ENCODE measurements at regions not wholly inside any gene's neighbourhood (a gene's known extent, or its start where the extent isn't known, plus 50 kb on each side); places are given as distances from the start of the nearest gene placed in this dataset.

DNA sequence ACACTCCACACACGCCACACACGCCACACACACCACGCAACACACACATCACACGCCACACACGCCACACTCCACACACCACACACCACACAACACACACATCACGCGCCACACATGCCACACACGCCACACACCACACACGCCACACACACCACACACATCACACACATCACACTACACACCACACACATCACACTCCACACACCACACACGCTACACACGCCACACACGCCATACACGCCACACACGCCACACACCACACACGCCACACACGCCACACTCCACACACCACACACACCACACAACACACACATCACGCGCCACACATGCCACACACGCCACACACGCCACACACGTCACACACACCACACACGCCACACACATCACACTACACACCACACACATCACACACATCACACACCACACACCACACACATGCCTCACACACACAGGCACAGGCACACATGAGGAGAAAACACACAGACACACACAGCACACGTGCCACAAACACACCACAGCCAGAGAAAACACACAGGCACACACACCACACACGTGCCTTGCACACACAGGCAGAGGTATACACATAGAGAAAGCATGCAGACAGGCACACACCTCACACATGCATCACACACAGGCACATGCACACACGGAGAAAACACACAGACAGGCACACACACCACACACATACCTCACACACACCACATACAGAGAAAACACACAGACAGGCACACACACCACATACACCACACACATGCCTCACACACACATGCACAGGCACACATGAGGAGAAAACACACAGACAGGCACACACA, 241.5 kb upstream of the MYT1L start:
- Histone ChIP-seq H3K36me3 (replicated peaks; ENCODE audit: low read depth, low read length) (no peaks in the 10 kb centered on the region), H3K27me3 (ENCODE audit: low read depth, low read length) (no peaks in the 10 kb centered on the region), H3K9ac (ENCODE audit: low read length) (no peak overlapping the region), H3K27ac (ENCODE audit: low read length) (no peak overlapping the region), H3K4me1 (ENCODE audit: low read length) (no peaks in the 10 kb centered on the region), H4K20me1 (ENCODE audit: insufficient read depth, low read length) (no peaks in the 10 kb centered on the region), H3K4me3 (ENCODE audit: low read length) (no peak overlapping the region), H3K9me3 (ENCODE audit: insufficient read depth, low read length) (peaks cover 6% of the 10 kb centered on the region; the same call in 1 of the 2 replicates), H3K4me2 (ENCODE audit: low read length) (no peak overlapping the region), H3K79me2 (ENCODE audit: low read length) (no peaks in the 10 kb centered on the region), H2AFZ (ENCODE audit: low read depth, low read length) (no peak overlapping the region)
- TF ChIP-seq, protein P1, sequence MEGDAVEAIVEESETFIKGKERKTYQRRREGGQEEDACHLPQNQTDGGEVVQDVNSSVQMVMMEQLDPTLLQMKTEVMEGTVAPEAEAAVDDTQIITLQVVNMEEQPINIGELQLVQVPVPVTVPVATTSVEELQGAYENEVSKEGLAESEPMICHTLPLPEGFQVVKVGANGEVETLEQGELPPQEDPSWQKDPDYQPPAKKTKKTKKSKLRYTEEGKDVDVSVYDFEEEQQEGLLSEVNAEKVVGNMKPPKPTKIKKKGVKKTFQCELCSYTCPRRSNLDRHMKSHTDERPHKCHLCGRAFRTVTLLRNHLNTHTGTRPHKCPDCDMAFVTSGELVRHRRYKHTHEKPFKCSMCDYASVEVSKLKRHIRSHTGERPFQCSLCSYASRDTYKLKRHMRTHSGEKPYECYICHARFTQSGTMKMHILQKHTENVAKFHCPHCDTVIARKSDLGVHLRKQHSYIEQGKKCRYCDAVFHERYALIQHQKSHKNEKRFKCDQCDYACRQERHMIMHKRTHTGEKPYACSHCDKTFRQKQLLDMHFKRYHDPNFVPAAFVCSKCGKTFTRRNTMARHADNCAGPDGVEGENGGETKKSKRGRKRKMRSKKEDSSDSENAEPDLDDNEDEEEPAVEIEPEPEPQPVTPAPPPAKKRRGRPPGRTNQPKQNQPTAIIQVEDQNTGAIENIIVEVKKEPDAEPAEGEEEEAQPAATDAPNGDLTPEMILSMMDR (IDR thresholded peaks at IDR 0.05; ENCODE audit: low read depth, low read length) = no peak
- no peak for TF ChIP-seq EZH2phosphoT487 (IDR thresholded peaks at IDR 0.05; ENCODE audit: low read depth)

GRCh38 chr2:2571301-2572150, 240.5 kb upstream of the MYT1L start:
- no peak overlapping the region for H3K4me3 ChIP-seq (ENCODE audit: low read length)
- H3K27ac ChIP-seq (ENCODE audit: low read length) = no peak overlapping the region
- no peaks in the 10 kb centered on the region for H4K20me1 ChIP-seq (ENCODE audit: insufficient read depth, low read length)
- no peaks in the 10 kb centered on the region for H3K4me1 ChIP-seq (ENCODE audit: low read length)
- H3K9me3 ChIP-seq (ENCODE audit: insufficient read depth, low read length) = peaks cover 6% of the 10 kb centered on the region; the same call in 1 of the 2 replicates
- H3K9ac ChIP-seq (ENCODE audit: low read length) = no peak overlapping the region
- no peak overlapping the region for H3K4me2 ChIP-seq (ENCODE audit: low read length)
- H2AFZ ChIP-seq (ENCODE audit: low read depth, low read length) = no peak overlapping the region
- no peaks in the 10 kb centered on the region for H3K79me2 ChIP-seq (ENCODE audit: low read length)
- TF ChIP-seq EZH2phosphoT487 (IDR thresholded peaks at IDR 0.05; ENCODE audit: low read depth) = no peak
- TF ChIP-seq, protein P1 (IDR thresholded peaks at IDR 0.05; ENCODE audit: low read depth, low read length) = no peak
- H3K27me3 ChIP-seq (ENCODE audit: low read depth, low read length) = no peaks in the 10 kb centered on the region
- no peaks in the 10 kb centered on the region for H3K36me3 ChIP-seq (replicated peaks; ENCODE audit: low read depth, low read length)

- Histone ChIP-seq H3K4me1 (ENCODE audit: low read length) (no peaks in the 10 kb centered on the region), H3K9ac (ENCODE audit: low read length) (no peak overlapping the region), H3K9me3 (ENCODE audit: insufficient read depth, low read length) (peaks cover 6% of the 10 kb centered on the region; the same call in 1 of the 2 replicates), H4K20me1 (ENCODE audit: insufficient read depth, low read length) (no peaks in the 10 kb centered on the region), H3K36me3 (replicated peaks; ENCODE audit: low read depth, low read length) (no peaks in the 10 kb centered on the region), H3K79me2 (ENCODE audit: low read length) (no peaks in the 10 kb centered on the region), H3K27me3 (ENCODE audit: low read depth, low read length) (no peaks in the 10 kb centered on the region), H3K4me3 (ENCODE audit: low read length) (no peak overlapping the region), H2AFZ (ENCODE audit: low read depth, low read length) (no peak overlapping the region), H3K27ac (ENCODE audit: low read length) (no peak overlapping the region), H3K4me2 (ENCODE audit: low read length) (no peak overlapping the region)
- TF ChIP-seq EZH2phosphoT487 (IDR thresholded peaks at IDR 0.05; ENCODE audit: low read depth) = no peak
- TF ChIP-seq, protein P1 (IDR thresholded peaks at IDR 0.05; ENCODE audit: low read depth, low read length) = no peak
Observed at GRCh38 chr2:2570871-2571270, 239.8 kb upstream of the MYT1L start.

- H3K9ac ChIP-seq (ENCODE audit: low read length) = no peak overlapping the region
- no peak overlapping the region for H3K4me2 ChIP-seq (ENCODE audit: low read length)
- no peaks in the 10 kb centered on the region for H3K36me3 ChIP-seq (replicated peaks; ENCODE audit: low read depth, low read length)
- H3K27ac ChIP-seq (ENCODE audit: low read length) = no peak overlapping the region
- H3K27me3 ChIP-seq (ENCODE audit: low read depth, low read length) = no peaks in the 10 kb centered on the region
- TF ChIP-seq, protein P1 (IDR thresholded peaks at IDR 0.05; ENCODE audit: low read depth, low read length) = no peak
- TF ChIP-seq EZH2phosphoT487 (IDR thresholded peaks at IDR 0.05; ENCODE audit: low read depth) = no peak
- H3K4me1 ChIP-seq (ENCODE audit: low read length) = no peaks in the 10 kb centered on the region
- H3K79me2 ChIP-seq (ENCODE audit: low read length) = no peaks in the 10 kb centered on the region
- H3K9me3 ChIP-seq (ENCODE audit: insufficient read depth, low read length) = peaks cover 6% of the 10 kb centered on the region; the same call in 1 of the 2 replicates
- H3K4me3 ChIP-seq (ENCODE audit: low read length) = no peak overlapping the region
- H4K20me1 ChIP-seq (ENCODE audit: insufficient read depth, low read length) = no peaks in the 10 kb centered on the region
- no peak overlapping the region for H2AFZ ChIP-seq (ENCODE audit: low read depth, low read length)
Observed at GRCh38 chr2:2570360-2570759, 239.3 kb upstream of the MYT1L start.
